GM12891 (cell line): ENCODE measurements at regions not wholly inside any gene's neighbourhood (a gene's known extent, or its start where the extent isn't known, plus 50 kb on each side); places are given as distances from the start of the nearest gene placed in this dataset.

Experiments
- PAX5 ChIP-seq: IDR thresholded peaks from 2 replicates; pipeline ENCODE4 v1.6.1; 2011; ENCODE audit warnings: low read length, moderate library complexity, mild to moderate bottlenecking; ENCODE audit not compliant: insufficient read depth, severe bottlenecking
- POLR2A ChIP-seq: IDR thresholded peaks from 2 replicates; pipeline ENCODE4 v1.6.1; 2011; ENCODE audit warnings: low read depth, low read length, control low read depth
- POLR2AphosphoS5 ChIP-seq: IDR thresholded peaks from 2 replicates; pipeline ENCODE4 v1.6.1; 2011; ENCODE audit warnings: low read depth, low read length, control low read depth
- SPI1 ChIP-seq: IDR thresholded peaks from 2 replicates; pipeline ENCODE4 v1.6.1; 2011; ENCODE audit warnings: low read depth, low read length, control low read depth
- TAF1 ChIP-seq: IDR thresholded peaks from 2 replicates; pipeline ENCODE4 v1.6.1; 2011; ENCODE audit warnings: low read depth, low read length, control low read depth

DNA sequence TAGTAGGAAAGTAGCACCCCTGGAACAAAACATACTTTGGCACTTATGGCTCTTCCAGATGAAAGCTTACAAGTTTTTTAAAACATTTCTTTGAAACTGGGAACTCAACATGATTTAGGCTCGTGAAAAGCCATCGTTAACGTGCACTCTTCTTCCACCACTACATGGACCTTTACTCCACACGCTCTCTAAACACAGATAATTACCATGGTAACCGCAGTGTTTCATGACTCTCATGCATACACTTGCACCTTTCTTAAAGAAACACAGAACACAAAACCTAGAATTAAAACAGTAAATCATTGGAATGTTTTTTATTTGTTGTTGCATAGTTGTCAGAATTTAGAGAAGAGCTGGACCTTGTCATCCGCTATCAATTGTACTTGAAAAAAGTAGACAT is 154.3 kb downstream of the FGF9 start:
- TF ChIP-seq POLR2A (no peak), POLR2AphosphoS5 (no peak), SPI1 (no peak), TAF1 (no peak), PAX5 (no peak)
